GM23338 (cell line): ENCODE measurements at regions not wholly inside any gene's neighbourhood (a gene's known extent, or its start where the extent isn't known, plus 50 kb on each side); places are given as distances from the start of the nearest gene placed in this dataset.
"Not testable (repeated sequence)": the region's sequence is repeated elsewhere in the genome, so short reads cannot be mapped to it uniquely, and the experiment has no call there.

Source experiments
- ATAC-seq: fragments of 200-7000 bp; cut with Tn5 transposase; 3 replicates; pipeline ENCODE4 v1.9.1; 2020
- DNase-seq: peaks from one replicate; pipeline ENCODE4 v3.0.0-alpha.2; 2015; ENCODE audit warnings: low spot score
- H2AFZ ChIP-seq: fragments of 200-600 bp; sonication (generic); 2 replicates; pipeline ENCODE4 v1.8.0; 2016; ENCODE audit warnings: antibody characterized with exemption, mild to moderate bottlenecking, moderate library complexity
- H3F3A ChIP-seq: fragments of 200-600 bp; sonication (generic); replicated peaks from 2 replicates; pipeline ENCODE4 v1.8.0; 2017; ENCODE audit warnings: antibody characterized with exemption, mixed run types, low read depth
- H3K27ac ChIP-seq: fragments of 200-600 bp; sonication (generic); 2 replicates; pipeline ENCODE4 v1.6.1; 2016; ENCODE audit warnings: low read depth
- H3K27me3 ChIP-seq: fragments of 200-600 bp; sonication (generic); 2 replicates; pipeline ENCODE4 v1.8.0; 2016; ENCODE audit warnings: mild to moderate bottlenecking, mixed run types, moderate library complexity; ENCODE audit not compliant: insufficient read depth
- H3K36me3 ChIP-seq: fragments of 200-600 bp; sonication (generic); 2 replicates; pipeline ENCODE4 v1.8.0; 2016; ENCODE audit warnings: mild to moderate bottlenecking; ENCODE audit not compliant: insufficient read depth
- H3K4me1 ChIP-seq: fragments of 200-600 bp; sonication (generic); 2 replicates; pipeline ENCODE4 v1.8.0; 2016; ENCODE audit warnings: mild to moderate bottlenecking, moderate library complexity; ENCODE audit not compliant: insufficient read depth
- H3K4me2 ChIP-seq: fragments of 200-600 bp; sonication (generic); 2 replicates; pipeline ENCODE4 v1.7.1; 2017; ENCODE audit warnings: mixed run types
- H3K4me3 ChIP-seq: fragments of 200-600 bp; sonication (generic); 2 replicates; pipeline ENCODE4 v1.6.1; 2016; ENCODE audit warnings: mixed run types
- H3K79me2 ChIP-seq: fragments of 200-600 bp; sonication (generic); replicated peaks from 2 replicates; pipeline ENCODE4 v1.8.0; 2017; ENCODE audit warnings: mild to moderate bottlenecking; ENCODE audit not compliant: insufficient read depth
- H3K9me2 ChIP-seq: fragments of 200-600 bp; sonication (generic); 2 replicates; pipeline ENCODE4 v1.8.0; 2017; ENCODE audit not compliant: insufficient read depth
- H4K20me1 ChIP-seq: fragments of 200-600 bp; sonication (generic); replicated peaks from 2 replicates; pipeline ENCODE4 v1.8.0; 2017; ENCODE audit warnings: mild to moderate bottlenecking; ENCODE audit not compliant: insufficient read depth
- H3K27ac Mint-ChIP-seq: 2 replicates; pipeline ENCODE4 v1.8.0; 2020; ENCODE audit warnings: inconsistent platforms, mild to moderate bottlenecking, moderate library complexity, mixed read lengths
- H3K27me3 Mint-ChIP-seq: 3 replicates; pipeline ENCODE4 v1.8.0; 2022; ENCODE audit warnings: low read depth, mild to moderate bottlenecking, moderate library complexity, mixed read lengths, inconsistent platforms; ENCODE audit not compliant: insufficient read depth, poor library complexity
- H3K36me3 Mint-ChIP-seq: 3 replicates; pipeline ENCODE4 v1.8.0; 2021; ENCODE audit warnings: low read depth, mild to moderate bottlenecking, inconsistent platforms, moderate library complexity, mixed read lengths
- H3K4me1 Mint-ChIP-seq: 3 replicates; pipeline ENCODE4 v1.8.0; 2020; ENCODE audit warnings: mild to moderate bottlenecking, inconsistent platforms, mixed read lengths
- H3K4me3 Mint-ChIP-seq: 3 replicates; pipeline ENCODE4 v1.8.0; 2021; ENCODE audit warnings: moderate library complexity, mild to moderate bottlenecking, inconsistent platforms, mixed read lengths
- H3K9me3 Mint-ChIP-seq: 3 replicates; pipeline ENCODE4 v1.8.0; 2020; ENCODE audit warnings: moderate library complexity, mild to moderate bottlenecking, inconsistent platforms, mixed read lengths
- CTCF ChIP-seq, 2 experiments: fragments of 200-600 bp in 1 of 2; sonication (generic) in 1 of 2; conservative IDR thresholded peaks; 2 replicates each; pipeline versions ENCODE4 v1.5.1 to v1.6.1; 2016 to 2017; ENCODE audit warnings: antibody characterized with exemption in 2 of 2, low read depth in 2 of 2, mild to moderate bottlenecking in 2 of 2, moderate library complexity in 1 of 2
- EZH2phosphoT487 ChIP-seq: fragments of 200-600 bp; sonication (generic); IDR thresholded peaks from one replicate; pipeline ENCODE4 v1.8.1; 2018; ENCODE audit warnings: antibody characterized with exemption; ENCODE audit not compliant: unreplicated experiment
- JUNB ChIP-seq: IDR thresholded peaks from one replicate; pipeline ENCODE4 v1.6.1; 2016; ENCODE audit warnings: antibody characterized with exemption; ENCODE audit not compliant: unreplicated experiment
- POLR2AphosphoS5 ChIP-seq: IDR thresholded peaks from 2 replicates; pipeline ENCODE4 v1.6.1; 2016; ENCODE audit warnings: antibody characterized with exemption, low read depth
- REST ChIP-seq: IDR thresholded peaks from one replicate; pipeline ENCODE4 v1.6.1; 2018; ENCODE audit warnings: antibody characterized with exemption; ENCODE audit not compliant: unreplicated experiment

- no peak overlapping the region for H3K4me2 ChIP-seq
- TF ChIP-seq CTCF (conservative IDR thresholded peaks at IDR 0.05; ENCODE audit: low read depth in 2 of 2) (peak in 1 of 2 experiments; percentile 44; a peak in 3 of 4 replicates), JUNB (no peak)
- no peaks in the 10 kb centered on the region for H3K9me2 ChIP-seq
- no peak for DNase-seq
- no peaks in the 10 kb centered on the region for H3K79me2 ChIP-seq
- no peak for ATAC-seq
- Mint-ChIP-seq H3K4me1 (no peaks in the 10 kb centered on the region), H3K4me3 (no peak overlapping the region), H3K36me3 (no peaks in the 10 kb centered on the region), H3K27me3 (no peaks in the 10 kb centered on the region), H3K9me3 (peaks cover 6% of the 10 kb centered on the region; the same call in 2 of the 3 replicates), H3K27ac (no peak overlapping the region)
- no peaks in the 10 kb centered on the region for H3K4me1 ChIP-seq
- H3K36me3 ChIP-seq: no peaks in the 10 kb centered on the region
- H2AFZ ChIP-seq: no peak overlapping the region
- no peaks in the 10 kb centered on the region for H3F3A ChIP-seq
- no peaks in the 10 kb centered on the region for H3K27me3 ChIP-seq
- H3K4me3 ChIP-seq: no peak overlapping the region
- H4K20me1 ChIP-seq: no peaks in the 10 kb centered on the region
- no peak overlapping the region for H3K27ac ChIP-seq
Observed at GRCh38 chr1:238690415-238690814, 696.0 kb upstream of the CHRM3 start.

- not testable (repeated sequence) for H4K20me1 ChIP-seq, H3K9me3 Mint-ChIP-seq, H3K4me3 Mint-ChIP-seq, H3K27ac Mint-ChIP-seq, H3K4me1 Mint-ChIP-seq, H3K36me3 ChIP-seq, H2AFZ ChIP-seq, H3K4me3 ChIP-seq, DNase-seq, H3K27me3 ChIP-seq, H3K36me3 Mint-ChIP-seq, H3F3A ChIP-seq, H3K79me2 ChIP-seq, H3K9me2 ChIP-seq, H3K27ac ChIP-seq, H3K27me3 Mint-ChIP-seq, H3K4me1 ChIP-seq, H3K4me2 ChIP-seq, ATAC-seq
Observed at GRCh38 chr1:238684576-238684975, 701.8 kb upstream of the CHRM3 start.

- Mint-ChIP-seq H3K4me1 (no peaks in the 10 kb centered on the region), H3K27me3 (no peaks in the 10 kb centered on the region), H3K36me3 (no peaks in the 10 kb centered on the region), H3K27ac (no peak overlapping the region), H3K4me3 (no peak overlapping the region), H3K9me3 (peaks cover 8% of the 10 kb centered on the region; the same call in 2 of the 3 replicates)
- no peaks in the 10 kb centered on the region for H3F3A ChIP-seq
- H2AFZ ChIP-seq: peak overlapping the region; percentile 11; the same call in 1 of the 2 replicates
- ATAC-seq (no peak), DNase-seq (no peak)
- no peaks in the 10 kb centered on the region for H3K9me2 ChIP-seq
- no peak overlapping the region for H3K27ac ChIP-seq
- no peaks in the 10 kb centered on the region for H3K27me3 ChIP-seq
- no peak overlapping the region for H3K4me2 ChIP-seq
- H3K4me3 ChIP-seq: no peak overlapping the region
- TF ChIP-seq CTCF (conservative IDR thresholded peaks at IDR 0.05; ENCODE audit: low read depth in 2 of 2) (no peak), POLR2AphosphoS5 (no peak), JUNB (no peak), REST (no peak), EZH2phosphoT487 (no peak)
- no peaks in the 10 kb centered on the region for H3K79me2 ChIP-seq
- H3K4me1 ChIP-seq: no peaks in the 10 kb centered on the region
- no peaks in the 10 kb centered on the region for H3K36me3 ChIP-seq
- H4K20me1 ChIP-seq: no peaks in the 10 kb centered on the region
Observed at GRCh38 chr1:238681451-238681850, 704.9 kb upstream of the CHRM3 start.
